HG03558 (cell line): ENCODE measurements at regions not wholly inside any gene's neighbourhood (a gene's known extent, or its start where the extent isn't known, plus 50 kb on each side); places are given as distances from the start of the nearest gene placed in this dataset.
"Not testable (repeated sequence)": the region's sequence is repeated elsewhere in the genome, so short reads cannot be mapped to it uniquely, and the experiment has no call there.

Source experiments
- ATAC-seq: cut with Tn5 transposase; IDR thresholded peaks from one replicate; pipeline ENCODE4 v1.9.1; 2021; ENCODE audit warnings: moderate number of reproducible peaks; ENCODE audit not compliant: unreplicated experiment; ENCODE audit errors: extremely low read depth

GRCh38 chr2:180570864-180571263 lies 409.5 kb upstream of the UBE2E3 start:
- ATAC-seq, result no peak

- no peak for ATAC-seq
Observed at GRCh38 chr2:180564051-180564450, 416.4 kb upstream of the UBE2E3 start.

- ATAC-seq, result no peak
Observed at GRCh38 chr2:180562378-180562777, 418.0 kb upstream of the UBE2E3 start.

GRCh38 chr2:180559771-180560170 lies 420.6 kb upstream of the UBE2E3 start:
- ATAC-seq, result no peak

GRCh38 chr2:180559038-180559437 lies 421.4 kb upstream of the UBE2E3 start:
- ATAC-seq, result no peak

- ATAC-seq, result no peak
Observed at GRCh38 chr2:180555391-180555965, 424.9 kb upstream of the UBE2E3 start.

- no peak for ATAC-seq
Observed at GRCh38 chr2:180554330-180554729, 426.1 kb upstream of the UBE2E3 start.

- ATAC-seq, result no peak
Observed at GRCh38 chr2:180553094-180553715, 427.2 kb upstream of the UBE2E3 start.

GRCh38 chr2:180542511-180542910 lies 437.9 kb upstream of the UBE2E3 start:
- ATAC-seq, result no peak

DNA sequence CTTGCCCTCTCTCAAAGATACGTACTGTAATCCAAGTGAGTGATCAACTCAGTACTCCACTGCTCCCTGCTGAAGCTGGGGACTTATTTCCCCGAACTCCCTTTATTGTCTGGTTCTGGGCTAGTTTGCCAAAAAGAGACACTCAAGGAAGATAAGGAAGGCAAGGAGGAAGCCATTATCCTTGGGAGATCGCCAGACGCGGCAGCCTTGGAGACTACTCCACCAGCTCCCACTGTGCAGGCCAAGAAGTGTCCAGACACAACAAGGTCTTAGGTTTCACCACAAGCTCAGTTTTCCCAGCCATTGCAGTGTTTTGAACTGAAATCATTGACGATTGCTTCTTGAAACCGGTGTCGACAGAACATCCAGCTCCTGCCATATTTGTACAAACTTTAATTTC lies 439.6 kb upstream of the UBE2E3 start:
- no peak for ATAC-seq

DNA sequence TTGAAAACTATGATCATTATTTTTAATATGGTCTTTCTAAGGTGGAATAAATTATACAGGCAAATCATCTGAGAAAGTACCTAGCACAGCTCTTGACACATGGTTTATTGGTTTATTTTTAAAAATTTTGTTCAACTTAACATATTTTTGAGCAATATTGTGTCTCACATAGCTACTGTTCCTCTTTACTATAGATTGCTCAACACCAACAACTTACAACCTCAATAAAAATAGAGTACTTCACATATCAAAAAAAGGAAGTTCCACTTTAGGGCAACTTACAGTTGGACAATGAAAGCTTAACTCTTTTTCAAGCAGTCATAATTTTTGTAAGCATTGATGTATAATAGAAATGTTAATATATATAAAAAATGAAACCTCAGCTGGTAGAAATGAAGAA lies 440.9 kb upstream of the UBE2E3 start:
- no peak for ATAC-seq

- no peak for ATAC-seq
Observed at GRCh38 chr2:180535289-180535688, 445.1 kb upstream of the UBE2E3 start.

DNA sequence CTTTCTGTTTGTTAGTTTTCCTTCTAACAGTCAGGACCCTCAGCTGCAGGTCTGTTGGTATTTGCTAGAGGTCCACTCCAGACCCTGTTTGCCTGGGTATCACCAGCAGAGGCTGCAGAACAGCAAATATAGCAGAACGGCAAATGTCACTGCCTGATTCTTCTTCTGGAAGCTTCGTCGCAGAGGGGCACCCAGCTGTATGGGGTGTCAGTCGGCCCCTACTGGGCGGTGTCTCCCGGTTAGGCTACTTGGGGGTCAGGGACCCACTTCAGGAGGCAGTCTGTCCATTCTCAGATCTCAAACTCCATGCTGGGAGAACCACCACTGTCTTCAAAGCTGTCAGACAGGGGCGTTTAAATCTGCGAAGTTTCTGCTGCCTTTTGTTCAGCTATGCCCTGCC lies 448.6 kb upstream of the UBE2E3 start:
- ATAC-seq, result not testable (repeated sequence)

GRCh38 chr2:180524499-180524898 lies 455.9 kb upstream of the UBE2E3 start:
- no peak for ATAC-seq

DNA sequence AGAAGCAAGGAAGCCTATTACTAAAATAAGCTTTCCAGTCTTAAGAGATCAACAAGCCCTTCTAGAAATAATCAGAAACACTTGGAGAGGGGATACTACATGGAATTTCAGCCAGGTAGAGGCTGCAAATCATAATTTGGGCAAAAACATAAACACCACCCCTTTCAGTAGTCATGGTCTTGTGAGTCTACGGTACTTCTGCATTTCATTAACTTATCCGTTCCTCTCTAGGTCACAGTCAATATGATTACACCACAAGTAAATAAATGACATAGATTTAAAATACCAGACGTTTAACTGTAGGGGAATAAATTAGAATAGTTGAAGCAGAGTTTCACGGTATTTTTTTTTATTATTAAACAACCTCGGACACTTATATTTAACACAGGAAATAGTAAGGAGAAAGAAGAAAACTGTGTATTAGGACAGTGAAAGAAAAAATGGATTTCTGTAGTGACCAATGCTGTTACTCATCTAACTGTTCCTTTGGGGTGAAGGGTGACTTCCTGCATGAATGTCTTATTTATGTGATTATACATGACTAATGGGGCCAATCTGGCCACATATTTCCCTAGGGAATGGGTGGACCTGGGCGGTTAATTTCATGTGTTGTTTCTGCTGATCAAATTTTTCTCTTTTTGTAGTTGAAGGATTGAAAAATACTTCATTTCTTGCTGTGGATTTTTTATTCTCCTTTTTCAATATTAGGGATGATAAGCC lies 456.6 kb upstream of the UBE2E3 start:
- no peak for ATAC-seq

DNA sequence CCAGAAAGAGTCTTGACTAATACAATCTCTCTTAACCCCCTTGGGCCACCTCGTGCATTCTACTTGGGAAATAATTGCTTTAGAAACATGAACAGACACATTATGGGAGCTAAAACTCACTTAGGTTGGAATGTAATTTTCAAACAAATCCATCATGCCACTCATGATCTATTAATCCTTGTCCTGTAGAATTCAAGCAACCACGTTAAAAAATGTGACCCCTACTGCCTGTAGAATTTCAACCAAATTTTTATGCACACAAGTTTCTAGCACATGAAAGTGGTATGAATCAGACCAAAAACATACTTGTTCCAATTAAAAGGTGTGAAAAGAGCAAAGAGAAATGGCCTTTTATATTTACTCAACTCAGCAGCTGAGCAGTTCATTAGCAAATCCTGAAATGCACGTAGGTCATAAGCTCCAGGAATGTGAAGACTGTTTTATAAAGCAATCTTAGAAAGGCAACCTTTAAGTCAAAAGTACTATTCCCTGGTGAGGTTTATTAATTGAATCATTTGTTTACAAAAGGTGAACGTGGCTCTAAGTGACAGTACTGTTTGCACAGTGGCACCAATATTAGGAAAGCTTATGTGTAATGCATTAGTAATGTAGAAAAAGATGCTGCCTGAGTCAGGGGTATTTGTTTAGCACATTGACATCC lies 459.4 kb upstream of the UBE2E3 start:
- ATAC-seq, result no peak

DNA sequence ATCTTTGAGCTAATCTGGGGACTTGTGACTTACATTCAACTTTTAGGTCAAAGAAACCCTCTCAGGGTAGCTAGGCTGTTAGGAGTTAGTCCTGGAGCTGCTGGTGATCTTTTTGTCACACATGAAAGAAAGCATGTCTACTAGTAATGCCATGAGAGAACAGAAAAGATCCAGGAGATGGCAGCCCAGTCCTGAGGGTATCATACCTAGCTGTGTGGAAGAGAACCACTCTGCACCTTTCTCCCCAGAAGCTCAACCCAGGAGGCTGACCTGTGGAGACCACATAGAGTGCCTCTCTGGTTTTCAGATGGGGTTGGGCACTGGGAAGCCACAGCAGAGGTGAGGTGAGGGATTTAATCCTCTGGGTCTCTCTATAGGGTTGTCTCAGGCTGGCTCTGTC lies 460.2 kb upstream of the UBE2E3 start:
- no peak for ATAC-seq

DNA sequence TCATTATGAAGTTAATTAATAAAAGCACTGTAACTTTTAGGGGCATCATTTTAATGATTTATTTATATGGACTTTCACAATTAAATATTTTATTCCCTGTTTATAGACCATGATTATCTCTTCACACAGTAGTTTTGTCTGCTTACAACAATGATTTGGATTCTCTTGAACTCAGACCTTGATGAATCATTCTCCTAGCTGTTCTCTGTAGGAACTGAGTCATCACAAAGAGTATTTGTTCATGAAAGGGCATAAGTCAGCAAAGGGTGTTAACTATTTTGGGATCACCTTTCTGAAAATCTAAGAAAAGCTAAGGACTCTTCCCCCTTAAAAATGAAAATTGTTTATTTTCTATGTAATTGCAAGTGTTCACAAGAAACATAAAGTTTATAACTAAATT lies 461.1 kb upstream of the UBE2E3 start:
- no peak for ATAC-seq

GRCh38 chr2:180516232-180516631 lies 464.2 kb upstream of the UBE2E3 start:
- ATAC-seq, result no peak

DNA sequence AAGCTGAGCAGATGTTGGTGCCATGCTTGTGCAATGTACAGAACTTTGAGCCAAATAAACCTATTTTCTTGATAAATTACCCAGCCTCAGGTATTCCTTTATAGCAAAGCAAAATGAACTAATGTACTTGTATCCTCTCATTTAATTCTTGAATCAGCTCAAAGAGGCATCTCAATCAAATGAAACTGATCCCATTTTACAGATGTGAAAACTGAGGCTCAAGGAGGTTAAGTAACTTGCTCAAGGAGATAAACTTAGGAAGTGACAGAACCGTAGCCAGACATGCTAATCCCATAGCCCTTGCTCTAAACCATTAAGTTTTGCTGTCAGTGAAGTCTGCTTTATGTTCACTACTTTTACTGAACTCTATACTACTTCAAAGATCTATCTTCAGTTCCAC lies 467.0 kb upstream of the UBE2E3 start:
- no peak for ATAC-seq

- ATAC-seq, result no peak
Observed at GRCh38 chr2:180508458-180508857, 471.9 kb upstream of the UBE2E3 start.
